K562 (cell line): ENCODE measurements at regions not wholly inside any gene's neighbourhood (a gene's known extent, or its start where the extent isn't known, plus 50 kb on each side); places are given as distances from the start of the nearest gene placed in this dataset.

ENCODE experiments used
- MAX ChIP-seq: sonication (generic); formaldehyde crosslinking; IDR thresholded peaks from 2 replicates; pipeline ENCODE4 v1.9.0; 2022; ENCODE audit warnings: mild to moderate bottlenecking, missing genetic modification reagents
- NR2C1 ChIP-seq, 2 experiments: fragments of 450-650 bp; IDR thresholded peaks; 2 replicates each; pipeline ENCODE4 v1.6.1; 2017; ENCODE audit warnings: mild to moderate bottlenecking in 2 of 2, antibody characterized with exemption in 1 of 2, inconsistent platforms in 1 of 2, missing compliant biosample characterization in 1 of 2, missing genetic modification characterization in 1 of 2
- PHB2 ChIP-seq: fragments of 450-650 bp; IDR thresholded peaks from 2 replicates; pipeline ENCODE4 v1.6.1; 2017; ENCODE audit warnings: low read depth
- THAP7 ChIP-seq: fragments of 250-450 bp; sonication (Bioruptor Pico); IDR thresholded peaks from 2 replicates; pipeline ENCODE4 v1.5.0; 2021

GRCh38 chr12:14275886-14276285, 89.6 kb upstream of the ATF7IP start:
- TF ChIP-seq PHB2 (no peak), NR2C1 (IDR thresholded peaks at IDR 0.05) (no peak), NR2C1 (tag; IDR thresholded peaks at IDR 0.05) (no peak), THAP7 (CRISPR knock-in tag) (no peak), MAX (CRISPR knock-in tag) (no peak)
